SH-SY5Y (cell line): ENCODE measurements at regions not wholly inside any gene's neighbourhood (a gene's known extent, or its start where the extent isn't known, plus 50 kb on each side); places are given as distances from the start of the nearest gene placed in this dataset.
A peak's percentile ranks its signal among the peaks of the same experiment; 100 is the strongest.

Experiments
- GATA2 ChIP-seq: IDR thresholded peaks from 2 replicates; pipeline ENCODE4 v1.6.1; 2011; ENCODE audit warnings: mild to moderate bottlenecking, low read depth, low read length
- GATA3 ChIP-seq: IDR thresholded peaks from 2 replicates; pipeline ENCODE4 v1.6.1; 2011; ENCODE audit warnings: low read depth, mild to moderate bottlenecking, low read length, moderate library complexity

- TF ChIP-seq GATA2: no peak
- no peak for TF ChIP-seq GATA3
These were observed 661.3 kb upstream of the CHORDC1 start for GRCh38 chr11:90884181-90884580.

GRCh38 chr11:90874986-90875385 is 652.1 kb upstream of the CHORDC1 start:
- TF ChIP-seq GATA2: no peak
- TF ChIP-seq GATA3: peak; percentile 50; the same call in 1 of the 2 replicates

- TF ChIP-seq GATA3: no peak
- TF ChIP-seq GATA2: no peak
These were observed 651.4 kb upstream of the CHORDC1 start for GRCh38 chr11:90874281-90874680.

- no peak for TF ChIP-seq GATA2
- TF ChIP-seq GATA3: no peak
These were observed 644.6 kb upstream of the CHORDC1 start for GRCh38 chr11:90867416-90867815.

GRCh38 chr11:90856790-90857189 is 633.9 kb upstream of the CHORDC1 start:
- TF ChIP-seq GATA2 (no peak), GATA3 (no peak)

GRCh38 chr11:90855531-90855930 is 632.7 kb upstream of the CHORDC1 start:
- TF ChIP-seq GATA2 (no peak), GATA3 (no peak)

GRCh38 chr11:90851196-90851595 is 628.3 kb upstream of the CHORDC1 start:
- TF ChIP-seq GATA3 (no peak), GATA2 (no peak)

- TF ChIP-seq GATA3 (no peak), GATA2 (no peak)
These were observed 626.5 kb upstream of the CHORDC1 start for GRCh38 chr11:90849312-90849711.

GRCh38 chr11:90847268-90847886 is 624.5 kb upstream of the CHORDC1 start:
- TF ChIP-seq GATA2 (peak; percentile 71), GATA3 (peak; percentile 78)

- TF ChIP-seq GATA3 (peak; percentile 66), GATA2 (peak; percentile 91)
These were observed 623.8 kb upstream of the CHORDC1 start for GRCh38 chr11:90846628-90847027.

- TF ChIP-seq GATA3: no peak
- TF ChIP-seq GATA2: no peak
These were observed 623.0 kb upstream of the CHORDC1 start for GRCh38 chr11:90845799-90846198.

GRCh38 chr11:90845126-90845525 is 622.3 kb upstream of the CHORDC1 start:
- TF ChIP-seq GATA2: no peak
- TF ChIP-seq GATA3: no peak

GRCh38 chr11:90844041-90844440 is 621.2 kb upstream of the CHORDC1 start:
- TF ChIP-seq GATA2 (no peak), GATA3 (no peak)

- TF ChIP-seq GATA2: no peak
- no peak for TF ChIP-seq GATA3
These were observed 619.8 kb upstream of the CHORDC1 start for GRCh38 chr11:90842681-90843080.

- TF ChIP-seq GATA2: no peak
- TF ChIP-seq GATA3: no peak
These were observed 617.2 kb upstream of the CHORDC1 start for GRCh38 chr11:90840071-90840470.

GRCh38 chr11:90836031-90836430 is 613.2 kb upstream of the CHORDC1 start:
- TF ChIP-seq GATA3: no peak
- TF ChIP-seq GATA2: no peak

- no peak for TF ChIP-seq GATA2
- no peak for TF ChIP-seq GATA3
These were observed 600.6 kb upstream of the CHORDC1 start for GRCh38 chr11:90823446-90823845.
